ENCODE measurements at regions not wholly inside any gene's neighbourhood (a gene's known extent, or its start where the extent isn't known, plus 50 kb on each side); places are given as distances from the start of the nearest gene placed in this dataset.

GRCh38 chr4:61068745-61069144, 131.4 kb upstream of the ADGRL3 start:
- Mint-ChIP-seq H3K27me3 (ENCODE audit: low read depth) (no peaks in the 10 kb centered on the region), H3K36me3 (ENCODE audit: low read depth) (no peaks in the 10 kb centered on the region), H3K4me1 (ENCODE audit: low read depth) (no peaks in the 10 kb centered on the region), H3K27ac (no peak overlapping the region), H3K9me3 (peaks cover 11% of the 10 kb centered on the region), H3K4me3 (no peak overlapping the region)

GRCh38 chr4:61070269-61070668, 129.9 kb upstream of the ADGRL3 start:
- Mint-ChIP-seq H3K27me3 (ENCODE audit: low read depth) (no peaks in the 10 kb centered on the region), H3K9me3 (peaks cover 12% of the 10 kb centered on the region), H3K4me1 (ENCODE audit: low read depth) (no peaks in the 10 kb centered on the region), H3K36me3 (ENCODE audit: low read depth) (no peaks in the 10 kb centered on the region), H3K27ac (no peak overlapping the region), H3K4me3 (no peak overlapping the region)

GRCh38 chr4:61079427-61079826, 120.7 kb upstream of the ADGRL3 start:
- Mint-ChIP-seq H3K9me3 (peaks cover 12% of the 10 kb centered on the region), H3K27ac (no peak overlapping the region), H3K4me3 (no peak overlapping the region), H3K4me1 (ENCODE audit: low read depth) (no peaks in the 10 kb centered on the region), H3K27me3 (ENCODE audit: low read depth) (no peaks in the 10 kb centered on the region), H3K36me3 (ENCODE audit: low read depth) (no peaks in the 10 kb centered on the region)

GRCh38 chr4:61079976-61080375, 120.2 kb upstream of the ADGRL3 start:
- H3K4me1 Mint-ChIP-seq (ENCODE audit: low read depth): no peaks in the 10 kb centered on the region
- no peak overlapping the region for H3K27ac Mint-ChIP-seq
- H3K4me3 Mint-ChIP-seq: no peak overlapping the region
- H3K9me3 Mint-ChIP-seq: peaks cover 12% of the 10 kb centered on the region
- H3K36me3 Mint-ChIP-seq (ENCODE audit: low read depth): no peaks in the 10 kb centered on the region
- no peaks in the 10 kb centered on the region for H3K27me3 Mint-ChIP-seq (ENCODE audit: low read depth)

- no peak overlapping the region for H3K4me3 Mint-ChIP-seq
- no peak overlapping the region for H3K27ac Mint-ChIP-seq
- no peaks in the 10 kb centered on the region for H3K36me3 Mint-ChIP-seq (ENCODE audit: low read depth)
- H3K4me1 Mint-ChIP-seq (ENCODE audit: low read depth): no peaks in the 10 kb centered on the region
- H3K9me3 Mint-ChIP-seq: peaks cover 4% of the 10 kb centered on the region
- no peaks in the 10 kb centered on the region for H3K27me3 Mint-ChIP-seq (ENCODE audit: low read depth)
Observed at GRCh38 chr4:61085534-61085933, 114.6 kb upstream of the ADGRL3 start.

- H3K27me3 Mint-ChIP-seq (ENCODE audit: low read depth): no peaks in the 10 kb centered on the region
- peaks cover 4% of the 10 kb centered on the region for H3K9me3 Mint-ChIP-seq
- no peak overlapping the region for H3K27ac Mint-ChIP-seq
- H3K36me3 Mint-ChIP-seq (ENCODE audit: low read depth): no peaks in the 10 kb centered on the region
- no peak overlapping the region for H3K4me3 Mint-ChIP-seq
- H3K4me1 Mint-ChIP-seq (ENCODE audit: low read depth): no peaks in the 10 kb centered on the region
Observed at GRCh38 chr4:61086357-61086756, 113.8 kb upstream of the ADGRL3 start.

GRCh38 chr4:61086979-61087378, 113.1 kb upstream of the ADGRL3 start:
- Mint-ChIP-seq H3K9me3 (peaks cover 4% of the 10 kb centered on the region), H3K27me3 (ENCODE audit: low read depth) (no peaks in the 10 kb centered on the region), H3K4me3 (no peak overlapping the region), H3K4me1 (ENCODE audit: low read depth) (no peaks in the 10 kb centered on the region), H3K36me3 (ENCODE audit: low read depth) (no peaks in the 10 kb centered on the region), H3K27ac (no peak overlapping the region)

GRCh38 chr4:61094854-61095598, 105.1 kb upstream of the ADGRL3 start:
- H3K27me3 Mint-ChIP-seq (ENCODE audit: low read depth): no peaks in the 10 kb centered on the region
- H3K27ac Mint-ChIP-seq: no peak overlapping the region
- no peak overlapping the region for H3K4me3 Mint-ChIP-seq
- H3K36me3 Mint-ChIP-seq (ENCODE audit: low read depth): no peaks in the 10 kb centered on the region
- H3K4me1 Mint-ChIP-seq (ENCODE audit: low read depth): no peaks in the 10 kb centered on the region
- peaks cover 26% of the 10 kb centered on the region for H3K9me3 Mint-ChIP-seq

- H3K27ac Mint-ChIP-seq: no peak overlapping the region
- no peaks in the 10 kb centered on the region for H3K36me3 Mint-ChIP-seq (ENCODE audit: low read depth)
- no peak overlapping the region for H3K4me3 Mint-ChIP-seq
- H3K27me3 Mint-ChIP-seq (ENCODE audit: low read depth): no peaks in the 10 kb centered on the region
- H3K4me1 Mint-ChIP-seq (ENCODE audit: low read depth): no peaks in the 10 kb centered on the region
- peaks cover 9% of the 10 kb centered on the region for H3K9me3 Mint-ChIP-seq
Observed at GRCh38 chr4:61128682-61129081, 71.4 kb upstream of the ADGRL3 start.

GRCh38 chr4:61129971-61130370, 70.2 kb upstream of the ADGRL3 start:
- Mint-ChIP-seq H3K9me3 (peaks cover 12% of the 10 kb centered on the region), H3K36me3 (ENCODE audit: low read depth) (no peaks in the 10 kb centered on the region), H3K27ac (no peak overlapping the region), H3K27me3 (ENCODE audit: low read depth) (no peaks in the 10 kb centered on the region), H3K4me3 (no peak overlapping the region), H3K4me1 (ENCODE audit: low read depth) (no peaks in the 10 kb centered on the region)

GRCh38 chr4:61143461-61143860, 56.7 kb upstream of the ADGRL3 start:
- H3K27ac Mint-ChIP-seq: no peak overlapping the region
- no peaks in the 10 kb centered on the region for H3K27me3 Mint-ChIP-seq (ENCODE audit: low read depth)

GRCh38 chr4:61149278-61149677, 50.8 kb upstream of the ADGRL3 start:
- no peaks in the 10 kb centered on the region for H3K9me3 Mint-ChIP-seq
- H3K36me3 Mint-ChIP-seq (ENCODE audit: low read depth): no peaks in the 10 kb centered on the region
- no peak overlapping the region for H3K27ac Mint-ChIP-seq
- H3K4me1 Mint-ChIP-seq (ENCODE audit: low read depth): no peaks in the 10 kb centered on the region
- no peaks in the 10 kb centered on the region for H3K27me3 Mint-ChIP-seq (ENCODE audit: low read depth)
- H3K4me3 Mint-ChIP-seq: no peak overlapping the region

More at GRCh38 chr4:61143461-61143860, 56.7 kb upstream of the ADGRL3 start:
- no peaks in the 10 kb centered on the region for H3K4me1 Mint-ChIP-seq (ENCODE audit: low read depth)
- no peak overlapping the region for H3K4me3 Mint-ChIP-seq
- no peaks in the 10 kb centered on the region for H3K36me3 Mint-ChIP-seq (ENCODE audit: low read depth)
- peaks cover 7% of the 10 kb centered on the region for H3K9me3 Mint-ChIP-seq
